Right forelimb (tissue), 1 donor: ENCODE measurements at regions not wholly inside any gene's neighbourhood (a gene's known extent, or its start where the extent isn't known, plus 50 kb on each side); places are given as distances from the start of the nearest gene placed in this dataset.
"Not testable (repeated sequence)": the region's sequence is repeated elsewhere in the genome, so short reads cannot be mapped to it uniquely, and the experiment has no call there.

Experiments
- DNase-seq: peaks from one replicate; pipeline ENCODE4 v3.0.0-alpha.2; 2018

DNA sequence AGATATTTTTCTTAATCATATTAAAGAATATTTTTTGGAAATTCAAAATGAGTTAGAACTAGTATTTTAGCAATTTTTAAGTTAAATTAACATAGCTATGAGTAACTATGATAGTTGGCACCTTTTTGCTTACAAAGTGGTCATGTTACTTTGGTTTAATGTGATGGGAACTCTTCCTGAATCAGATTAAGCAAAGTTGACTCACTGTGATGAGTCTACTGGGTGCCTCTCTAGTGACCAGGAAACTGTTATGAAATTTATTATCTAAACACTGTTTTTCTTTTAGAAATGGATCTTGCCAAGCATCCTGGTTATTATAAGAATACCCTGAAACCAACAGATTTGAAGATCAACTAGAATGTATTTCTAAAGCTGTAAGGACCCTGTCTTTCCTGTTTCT, 985.8 kb downstream of the TRAM1L1 start:
- no peak for DNase-seq

DNA sequence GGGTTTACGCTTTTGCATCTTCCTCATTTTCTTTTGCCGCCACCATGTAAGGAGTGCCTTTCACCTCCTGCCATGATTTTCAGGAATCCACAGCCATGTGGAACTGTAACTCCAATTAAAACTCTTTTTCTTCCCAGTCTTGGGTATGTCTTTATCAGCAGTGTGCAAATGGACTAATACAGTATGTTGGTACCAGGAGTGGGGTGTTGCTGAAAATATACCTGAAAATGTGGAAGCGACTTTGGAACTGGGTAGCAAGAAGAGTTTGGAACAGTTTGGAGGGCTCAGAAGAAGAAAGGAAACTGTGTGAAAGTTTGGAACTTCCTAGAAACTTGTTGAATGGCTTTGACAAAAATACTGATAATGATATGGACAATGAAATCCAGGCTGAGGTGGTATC, 983.9 kb upstream of the NDST4 start:
- DNase-seq, result not testable (repeated sequence)

GRCh38 chr4:116092961-116093360, 979.5 kb upstream of the NDST4 start:
- no peak for DNase-seq

- no peak for DNase-seq
Measured at GRCh38 chr4:116088771-116089170, 975.4 kb upstream of the NDST4 start.

DNA sequence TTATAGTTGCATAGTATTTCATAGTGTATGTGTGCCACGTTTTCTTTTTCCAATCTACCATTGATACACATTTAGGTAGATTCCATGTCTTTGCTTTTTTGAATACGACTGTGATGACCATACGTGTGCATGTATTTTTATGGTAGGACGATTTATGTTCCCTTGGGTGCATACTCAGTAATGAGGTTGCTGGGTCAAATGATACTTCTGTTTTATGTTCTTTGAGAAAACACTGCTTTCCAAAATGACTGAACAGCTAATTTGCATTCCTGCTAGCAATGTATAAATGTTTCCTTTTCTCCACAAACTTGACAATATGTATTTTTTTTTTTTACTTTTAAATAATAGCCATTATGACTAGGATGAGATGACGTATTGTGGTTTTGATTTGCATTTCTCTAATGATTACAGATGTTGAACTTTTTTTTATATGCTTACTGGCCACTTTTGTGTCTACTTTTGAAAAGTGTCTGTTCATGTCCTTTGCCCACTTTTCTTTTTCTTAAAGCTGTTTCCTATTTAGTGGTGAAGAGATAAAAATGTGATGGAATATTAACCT, 969.5 kb upstream of the NDST4 start:
- no peak for DNase-seq

DNA sequence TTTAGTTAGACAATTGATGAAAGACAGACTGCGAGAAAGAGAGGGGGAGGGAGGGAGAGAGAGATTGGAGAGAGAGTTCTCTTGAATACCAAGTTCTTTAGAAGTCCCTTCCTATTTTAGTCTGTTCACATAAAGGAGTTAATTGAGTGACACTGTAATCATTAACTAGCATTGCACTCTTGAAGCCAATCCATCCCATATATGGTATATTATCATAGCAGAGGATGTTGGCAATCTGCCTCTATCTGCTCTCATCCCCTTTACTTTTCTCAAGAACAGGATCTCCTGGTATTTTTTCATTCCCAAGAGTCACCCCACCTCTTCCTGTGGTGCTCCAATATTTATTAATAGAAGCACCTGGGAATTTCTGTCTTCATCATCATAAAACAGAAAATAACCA, 959.6 kb upstream of the NDST4 start:
- no peak for DNase-seq

DNA sequence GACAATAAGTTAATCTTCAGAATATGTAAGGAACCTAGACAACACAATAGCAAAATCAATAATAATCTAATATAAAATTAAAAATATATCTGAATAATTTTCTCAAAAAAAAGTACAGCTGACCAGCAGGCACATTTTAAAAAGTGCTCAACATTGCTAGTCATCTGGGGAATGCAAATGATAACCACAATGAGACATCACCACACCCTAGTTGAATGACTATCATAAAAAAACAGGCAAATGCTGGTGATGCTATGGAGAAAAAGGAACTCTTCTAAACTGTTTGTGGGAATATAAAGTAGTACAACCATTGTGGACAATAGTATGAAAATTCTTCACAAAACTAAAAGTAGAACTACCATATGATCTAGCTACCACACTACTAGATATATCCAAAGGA, 956.9 kb upstream of the NDST4 start:
- no peak for DNase-seq

GRCh38 chr4:116066711-116067245, 953.4 kb upstream of the NDST4 start:
- no peak for DNase-seq

GRCh38 chr4:116064331-116064730, 950.9 kb upstream of the NDST4 start:
- no peak for DNase-seq

- DNase-seq, result no peak
Measured at GRCh38 chr4:116059361-116059760, 945.9 kb upstream of the NDST4 start.

GRCh38 chr4:116058129-116058528, 944.7 kb upstream of the NDST4 start:
- no peak for DNase-seq

DNA sequence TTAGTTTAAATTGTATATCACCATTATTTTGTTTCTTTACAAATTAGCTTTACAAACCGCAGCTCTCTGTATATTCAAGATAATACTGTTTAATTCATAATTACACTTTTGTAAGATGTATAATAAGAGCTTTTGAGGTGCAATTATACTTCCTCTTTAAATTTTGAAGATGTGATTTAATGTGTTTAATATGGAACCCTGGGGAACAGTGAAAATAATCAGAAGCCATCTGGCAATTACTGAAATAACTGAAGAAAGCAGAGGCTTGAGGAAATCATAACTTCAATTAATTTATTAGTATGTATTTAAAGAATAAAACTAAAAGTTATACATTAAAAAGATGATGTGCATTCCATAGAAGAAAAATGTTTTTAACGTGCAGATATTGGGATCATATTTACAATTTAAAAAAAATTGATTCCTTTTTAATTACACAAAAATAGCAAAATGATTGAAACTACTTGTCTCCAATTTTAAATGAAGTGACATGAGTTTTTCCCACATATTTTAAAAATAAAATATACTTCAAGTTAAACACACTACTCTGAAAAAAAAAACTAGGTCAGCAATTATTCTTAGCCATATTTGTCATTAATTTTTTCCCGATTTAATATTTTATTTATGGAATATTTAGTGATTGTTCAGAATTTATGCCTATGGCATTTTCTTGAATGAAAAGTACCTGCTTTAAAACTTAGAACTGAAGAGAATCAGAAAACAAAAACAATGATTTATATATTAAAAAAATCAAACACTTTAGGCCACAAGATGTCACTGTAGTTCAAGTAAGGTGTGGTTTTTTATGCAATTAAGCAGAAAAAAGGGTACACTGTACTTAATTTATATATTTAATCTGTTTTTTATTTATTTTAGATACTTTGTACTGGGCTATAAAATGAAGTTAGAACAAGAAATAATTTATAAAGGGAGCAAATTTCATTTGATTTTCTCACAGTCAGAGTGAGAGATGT, 942.7 kb upstream of the NDST4 start:
- no peak for DNase-seq

DNA sequence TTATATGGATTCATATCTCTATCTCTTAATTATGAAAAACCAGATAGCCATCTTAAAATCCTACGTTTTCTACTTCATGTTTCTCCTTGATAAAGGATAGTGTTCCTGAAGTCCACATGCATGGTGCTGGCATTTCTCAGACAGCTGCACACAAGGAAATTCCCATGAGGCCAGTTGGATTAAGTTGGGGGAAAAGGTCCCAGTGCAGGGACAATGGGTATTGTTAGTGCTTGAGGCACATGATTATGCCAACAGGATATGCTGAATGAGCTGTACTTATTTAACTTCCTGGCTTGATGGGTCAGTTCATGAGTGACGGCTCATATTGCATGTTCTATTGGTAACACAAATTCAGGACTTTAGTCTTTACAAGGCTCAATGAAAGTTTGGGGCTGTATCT, 913.9 kb upstream of the NDST4 start:
- no peak for DNase-seq

GRCh38 chr4:116024954-116025708, 911.7 kb upstream of the NDST4 start:
- no peak for DNase-seq

- DNase-seq, result no peak
Measured at GRCh38 chr4:116023049-116023448, 909.6 kb upstream of the NDST4 start.

- no peak for DNase-seq
Measured at GRCh38 chr4:116020141-116020722, 906.8 kb upstream of the NDST4 start.

GRCh38 chr4:116018831-116019230, 905.4 kb upstream of the NDST4 start:
- no peak for DNase-seq

- DNase-seq, result no peak
Measured at GRCh38 chr4:116016201-116016600, 902.8 kb upstream of the NDST4 start.

DNA sequence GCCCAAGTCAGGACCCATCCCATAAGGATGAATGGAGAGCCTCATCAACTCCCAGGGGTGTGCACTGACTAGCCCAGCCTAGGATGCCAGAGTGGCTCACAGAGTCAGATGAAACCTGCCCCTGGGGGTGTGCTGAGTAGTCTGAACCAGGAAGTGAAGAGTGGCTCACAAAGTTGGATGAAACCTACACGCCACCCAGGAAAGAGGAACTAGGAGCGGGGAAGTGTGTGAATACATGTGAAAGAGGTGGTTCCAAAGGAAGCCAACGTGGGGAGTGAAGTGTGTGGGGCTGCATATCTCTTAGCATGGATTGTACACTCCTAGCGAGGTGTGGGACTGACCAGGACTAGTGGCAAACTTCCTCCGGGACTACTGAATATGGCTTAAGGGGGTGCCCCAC, 902.1 kb upstream of the NDST4 start:
- no peak for DNase-seq

GRCh38 chr4:116015062-116015461, 901.6 kb upstream of the NDST4 start:
- DNase-seq, result no peak

- DNase-seq, result no peak
Measured at GRCh38 chr4:116010923-116011322, 897.5 kb upstream of the NDST4 start.

DNA sequence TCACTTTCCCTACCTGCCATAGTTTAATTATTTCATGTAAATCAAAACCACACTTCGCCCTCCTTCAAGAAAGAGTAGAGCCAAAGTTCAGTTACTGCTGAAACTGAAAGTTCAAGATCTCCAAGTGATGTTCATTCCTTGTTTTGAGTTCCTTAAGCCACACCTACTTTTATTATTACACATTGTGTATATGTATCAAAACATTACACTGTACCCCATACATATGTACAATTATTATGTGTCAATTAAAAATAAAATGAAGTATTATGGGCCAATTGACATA, 892.3 kb upstream of the NDST4 start:
- DNase-seq, result no peak
